Left ventricle myocardium superior (tissue), 1 donor: ENCODE measurements at regions not wholly inside any gene's neighbourhood (a gene's known extent, or its start where the extent isn't known, plus 50 kb on each side); places are given as distances from the start of the nearest gene placed in this dataset.
"Not testable (repeated sequence)": the region's sequence is repeated elsewhere in the genome, so short reads cannot be mapped to it uniquely, and the experiment has no call there.

Experiments
- ATAC-seq: fragments of 200-7000 bp; cut with Tn5 transposase; one replicate; pipeline ENCODE4 v1.9.1; 2020; ENCODE audit warnings: mild to moderate bottlenecking, moderate library complexity
- DNase-seq: peaks from one replicate; pipeline ENCODE4 v3.0.0-alpha.2; 2020
- intact Hi-C: fragments of 100-400 bp; cut with micrococcal nuclease; formaldehyde crosslinking; loops from one replicate; pipeline ENCODE4 v1.11.0; 2022
- donor health status: DM: no; HTN: yes; CAD: no; lungs with severe emphysema.

DNA sequence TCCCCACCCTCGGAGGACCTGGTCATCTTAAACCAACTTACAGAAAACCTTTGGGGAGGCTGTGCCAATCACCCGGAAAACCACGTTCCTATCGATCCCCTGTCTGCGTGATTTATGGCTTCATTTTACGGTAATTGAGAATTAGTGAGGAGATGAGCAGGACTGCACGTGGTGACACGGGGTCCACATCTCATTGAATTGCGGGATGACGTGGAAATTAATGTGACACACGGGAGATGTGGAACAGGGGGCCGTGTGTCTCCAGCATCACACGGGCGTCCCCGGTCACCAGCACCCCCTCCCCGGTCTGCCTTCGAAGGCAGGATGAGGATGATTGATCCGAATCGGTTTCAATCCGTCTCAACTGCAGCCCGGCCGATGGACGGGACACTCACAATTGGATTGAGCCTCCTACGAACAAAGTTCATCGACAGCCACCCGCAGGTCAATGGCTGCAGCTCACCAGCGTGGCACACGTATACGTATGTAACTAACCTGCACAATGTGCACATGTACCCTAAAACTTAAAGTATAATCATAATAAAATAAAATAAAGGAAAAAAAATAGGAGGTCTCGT, 160.3 kb downstream of the SHOX start:
- intact Hi-C loops: no loop called here
- DNase-seq (no peak), ATAC-seq (no peak)

DNA sequence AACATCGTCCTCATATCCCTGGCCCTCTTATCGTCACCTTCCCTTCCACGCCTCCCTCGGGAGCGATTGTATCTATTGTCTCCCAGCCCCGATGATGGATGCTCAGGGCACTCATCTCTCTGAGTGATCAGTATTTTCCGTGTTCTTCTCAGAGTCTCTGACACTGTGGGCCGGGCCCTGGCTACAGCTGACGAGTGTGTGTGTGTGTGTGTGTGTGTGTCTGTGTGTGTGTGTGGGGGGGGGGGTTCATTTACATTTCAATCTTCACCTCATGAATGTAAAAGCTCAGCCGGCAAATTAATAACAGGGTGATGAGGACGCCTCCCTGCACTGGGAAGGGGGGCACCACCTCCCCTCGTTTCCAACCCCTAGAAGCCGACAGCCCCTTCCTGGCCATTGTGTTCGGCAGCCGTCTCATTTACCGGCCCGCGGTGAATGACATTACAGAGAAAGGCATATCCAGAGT, 159.5 kb downstream of the SHOX start:
- intact Hi-C loops: no loop called here
- ATAC-seq (no peak), DNase-seq (no peak)

DNA sequence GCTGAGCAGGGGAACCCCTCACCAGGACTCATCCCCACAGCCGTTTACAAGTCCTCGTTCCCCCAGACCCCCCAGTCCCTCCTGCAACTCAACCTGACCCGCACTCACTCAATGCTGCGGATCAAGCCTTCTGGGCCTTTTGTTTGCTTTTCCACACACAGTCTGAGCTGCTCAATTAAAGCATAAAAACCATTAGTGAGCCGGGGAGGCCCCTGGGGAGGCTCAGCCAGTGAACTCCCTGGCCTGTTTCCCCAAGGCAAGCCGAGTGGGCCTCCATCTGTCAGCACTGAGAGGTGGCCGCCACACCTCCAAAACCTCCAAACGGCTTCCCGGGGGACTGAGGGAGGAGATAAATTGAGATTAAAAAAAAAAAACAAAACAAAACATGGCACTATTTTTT, 158.5 kb downstream of the SHOX start:
- intact Hi-C loops: no loop called here
- ATAC-seq (no peak), DNase-seq (no peak)

DNA sequence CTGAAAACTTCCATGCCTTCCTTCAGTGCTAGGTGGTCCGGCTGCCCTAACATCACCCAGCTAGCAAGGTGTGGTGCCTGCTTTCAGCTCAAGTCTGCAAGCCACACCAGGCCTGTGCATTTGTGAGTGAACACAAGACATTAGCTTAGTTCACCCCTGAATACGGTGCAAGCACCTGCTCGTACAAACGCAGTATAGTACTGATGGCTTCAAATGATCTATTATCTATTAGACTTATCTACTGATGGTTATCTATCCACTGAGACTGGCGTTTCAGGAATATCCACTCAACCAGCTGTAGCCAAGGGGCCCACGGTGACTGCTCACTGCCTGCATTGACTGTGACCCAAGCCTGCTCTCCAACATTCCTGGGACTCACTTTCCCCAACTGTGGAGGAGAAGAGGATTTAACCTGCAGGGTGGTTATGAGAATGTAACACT, 155.9 kb downstream of the SHOX start:
- intact Hi-C loops: no loop called here
- DNase-seq (no peak), ATAC-seq (no peak)

DNA sequence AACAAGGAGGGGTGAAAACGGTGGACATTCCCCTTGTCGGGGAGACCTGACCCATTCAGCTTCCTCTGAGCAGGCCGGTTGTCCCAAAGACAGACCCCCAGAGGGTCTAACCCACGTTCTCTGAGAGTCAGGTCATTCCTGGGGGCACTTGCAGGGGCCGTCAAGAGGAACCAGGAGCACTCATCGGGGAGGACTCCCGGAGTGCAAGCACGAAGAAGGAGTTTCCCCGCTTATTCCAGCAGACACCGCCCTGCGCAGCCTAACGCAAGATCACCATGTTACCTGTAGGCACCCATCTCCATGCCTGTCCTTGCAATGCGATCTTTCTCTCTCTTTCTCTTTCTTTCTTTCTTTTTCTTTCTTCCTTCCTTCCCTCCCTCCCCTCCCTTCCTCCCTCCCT, 154.2 kb downstream of the SHOX start:
- ATAC-seq: no peak
- intact Hi-C loops: no loop called here

DNA sequence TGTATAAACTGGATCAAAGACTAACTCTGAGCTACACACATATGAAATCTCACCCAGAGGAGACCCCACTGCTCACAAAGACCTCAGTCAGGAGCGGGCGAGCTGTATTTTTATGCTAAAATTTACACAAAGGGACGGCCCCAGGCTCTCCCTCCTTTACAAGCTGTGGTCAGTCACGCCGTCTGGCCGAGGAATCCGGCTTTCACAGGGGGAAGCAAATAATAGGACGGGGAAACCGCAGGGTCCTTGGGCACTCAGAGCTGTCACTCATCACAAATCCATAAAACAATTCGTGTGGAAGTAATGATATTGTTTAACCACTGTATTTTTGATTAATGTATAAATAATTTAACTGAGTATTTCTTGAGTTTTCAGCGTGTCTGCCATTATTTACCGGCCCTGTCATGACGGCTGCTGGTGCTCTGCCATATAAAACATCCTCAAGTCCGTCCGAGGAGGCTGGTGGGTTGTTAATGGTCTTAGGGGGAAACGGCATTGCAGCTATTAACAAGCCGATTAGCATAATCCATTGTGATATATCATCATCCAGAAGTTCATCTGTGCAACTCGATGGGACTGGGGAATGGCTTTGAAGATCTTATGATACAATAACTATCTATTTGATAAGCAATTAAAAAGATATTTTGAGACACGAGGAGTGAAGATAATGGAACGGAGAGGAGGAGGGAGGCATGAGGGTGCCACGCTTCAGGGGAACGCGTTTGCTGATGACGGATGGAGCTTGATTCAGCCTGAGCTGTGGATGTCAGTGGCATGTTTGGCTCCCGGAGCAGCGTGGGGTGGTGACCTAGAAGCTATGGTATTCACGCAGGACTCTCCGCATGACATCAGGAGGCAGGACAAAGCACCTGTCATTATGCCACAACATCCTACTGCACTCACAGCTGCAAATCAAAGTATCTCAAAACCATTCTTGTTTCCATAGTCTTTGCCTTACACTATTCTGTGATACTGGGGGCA, 150.9 kb downstream of the SHOX start:
- no peak for ATAC-seq

More for the DNA sequence above, 154.2 kb downstream of the SHOX start:
- no peak for DNase-seq

DNA sequence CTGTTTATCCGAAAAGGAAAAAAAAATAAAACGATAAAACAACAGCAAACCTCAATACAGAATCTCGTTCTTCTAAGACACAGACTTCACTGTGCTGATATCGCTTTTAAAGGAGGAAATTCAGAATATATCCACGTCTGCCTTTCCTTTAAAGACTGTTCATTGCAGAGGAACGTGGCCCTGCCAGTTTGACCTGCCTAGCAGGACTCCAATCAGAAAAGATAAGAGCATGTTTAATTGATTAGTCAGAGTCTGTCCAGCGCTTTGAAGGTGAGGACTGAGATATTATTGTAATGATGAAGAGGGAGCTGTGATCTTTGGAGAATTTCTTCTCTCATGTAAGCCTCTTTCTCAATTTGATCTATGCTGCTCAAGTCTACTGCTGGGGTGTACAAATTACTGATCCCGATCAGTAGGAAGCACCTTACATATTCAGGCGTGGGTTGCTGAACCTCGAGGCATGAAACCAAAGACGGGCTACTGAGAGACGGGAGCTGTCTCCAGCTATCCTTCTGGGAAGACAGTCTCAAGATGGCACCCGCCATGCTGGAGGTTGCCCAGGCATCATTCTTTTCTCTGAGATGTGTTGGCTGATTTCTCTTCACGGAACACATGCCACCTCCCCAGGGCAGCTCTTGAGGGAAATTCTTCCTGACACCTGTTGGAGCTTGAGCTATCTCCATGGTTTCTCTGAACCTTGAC, 146.1 kb downstream of the SHOX start:
- ATAC-seq (no peak), DNase-seq (no peak)
- intact Hi-C loops: no loop called here

More for the DNA sequence above, 150.9 kb downstream of the SHOX start:
- DNase-seq: no peak
- intact Hi-C loops: no loop called here

DNA sequence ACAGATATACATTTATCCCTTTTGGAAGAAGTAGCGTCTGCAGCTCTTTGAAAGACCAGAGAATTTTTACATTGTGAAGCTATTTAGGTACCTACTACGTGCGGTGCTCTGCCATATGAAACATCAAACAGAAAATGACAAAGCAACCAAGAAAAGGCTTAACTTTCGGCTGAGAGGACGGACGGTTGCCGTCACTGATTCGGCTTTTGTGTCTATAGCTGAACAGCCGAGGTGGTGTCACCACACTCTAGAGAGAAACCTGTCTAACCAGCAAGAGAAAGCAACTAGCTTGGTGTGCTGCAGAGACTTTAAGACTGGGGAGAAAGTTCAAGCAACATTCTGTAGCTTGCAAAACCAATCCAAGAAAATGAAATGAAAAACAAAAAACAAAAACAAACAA, 145.5 kb downstream of the SHOX start:
- ATAC-seq (no peak), DNase-seq (no peak)
- intact Hi-C loops: no loop called here

DNA sequence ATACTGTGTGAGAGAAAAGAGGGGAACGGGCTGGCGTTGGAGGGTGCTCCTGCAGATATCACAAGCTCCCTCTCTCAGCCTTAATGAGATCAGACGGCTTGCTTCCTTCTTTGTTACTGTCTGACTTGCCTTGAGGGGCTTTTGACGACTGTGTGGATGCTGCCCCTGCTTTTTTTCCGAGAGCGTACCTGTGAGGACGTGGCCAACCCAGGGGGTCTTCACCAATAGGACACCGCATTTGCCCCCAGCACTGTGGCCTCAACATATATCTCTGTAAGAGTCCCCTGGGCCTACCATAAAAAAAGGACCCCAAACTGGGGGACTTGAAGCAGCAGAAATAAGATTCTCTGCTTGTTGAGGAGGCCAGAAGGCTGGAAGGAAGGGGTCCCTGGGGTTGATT, 143.9 kb downstream of the SHOX start:
- intact Hi-C loops: no loop called here
- no peak for DNase-seq
- ATAC-seq: no peak

DNA sequence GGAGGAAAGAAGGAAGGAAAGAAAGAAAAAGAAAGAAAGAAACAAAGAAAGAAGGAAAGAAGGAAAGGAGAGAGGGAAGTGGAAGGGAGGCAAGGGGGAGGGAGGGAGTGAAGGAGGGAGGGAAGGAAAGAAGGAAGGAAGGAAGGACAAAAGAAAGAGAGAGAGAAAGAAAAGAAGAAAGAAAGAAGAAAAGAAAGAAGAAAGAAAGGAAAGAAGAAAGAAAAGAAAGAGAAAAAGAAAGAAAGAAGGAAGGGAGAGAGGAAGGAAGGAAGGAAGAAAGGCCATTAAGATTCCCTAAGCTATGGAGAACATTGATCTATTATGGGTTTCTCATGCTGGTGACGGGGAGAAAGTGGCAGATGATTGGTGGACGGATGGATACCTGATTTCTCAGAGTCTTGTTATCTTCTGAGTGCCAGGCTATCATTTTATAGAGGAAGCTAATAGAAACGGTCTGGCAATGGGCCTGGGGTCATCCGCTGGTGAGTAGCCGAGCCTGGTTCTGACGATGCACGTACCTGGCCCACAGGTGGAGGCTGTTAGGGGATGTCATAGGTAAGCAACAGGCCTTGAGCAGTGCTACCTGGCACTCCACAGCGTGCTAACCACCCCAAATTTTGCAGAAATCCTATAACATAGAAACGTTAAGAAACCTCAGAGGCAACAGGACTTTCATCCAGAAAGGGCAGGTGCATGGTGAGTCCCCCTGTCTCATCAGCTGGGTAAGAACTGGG, 142.9 kb downstream of the SHOX start:
- ATAC-seq (no peak), DNase-seq (no peak)
- intact Hi-C loops: no loop called here

DNA sequence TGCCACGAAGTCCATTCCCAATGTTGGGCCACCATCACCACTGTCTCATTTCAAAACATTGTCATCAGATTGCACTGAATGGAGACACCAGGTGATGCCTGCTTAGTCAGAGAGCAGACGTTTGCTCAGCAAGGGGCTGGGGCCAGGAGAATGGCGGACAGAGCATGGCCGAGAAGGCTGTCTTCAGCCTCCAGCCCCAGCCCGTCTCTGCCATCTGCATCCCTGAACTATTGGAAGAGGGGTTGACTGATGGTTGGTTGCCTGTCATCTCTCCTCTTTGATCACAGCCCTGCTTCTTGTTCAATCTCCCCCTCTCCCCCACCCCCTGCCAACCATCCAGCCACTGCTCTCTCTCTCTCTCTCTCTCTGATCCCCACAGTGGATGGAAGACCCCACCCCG, 140.9 kb downstream of the SHOX start:
- no peak for DNase-seq
- intact Hi-C loops: no loop called here
- ATAC-seq: no peak

DNA sequence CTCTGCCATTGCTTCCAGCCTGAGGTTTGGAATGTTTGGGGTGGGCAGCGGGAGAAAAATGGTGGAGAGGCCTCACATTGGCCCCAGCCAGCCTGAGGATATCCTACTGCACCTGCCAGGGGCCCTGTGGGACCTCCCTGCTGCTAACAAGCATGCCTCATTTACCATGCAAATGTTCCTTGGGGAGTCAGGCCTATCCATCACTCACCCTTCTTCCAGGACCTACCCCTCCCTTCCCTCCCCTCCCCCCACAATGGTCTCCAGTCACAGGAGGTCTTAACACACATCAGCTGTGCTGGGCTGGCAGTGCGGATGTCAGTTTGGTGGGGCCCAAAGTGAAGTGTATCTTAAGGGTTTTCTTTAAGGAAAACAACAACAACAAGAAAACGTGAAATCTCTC, 139.2 kb downstream of the SHOX start:
- ATAC-seq (no peak), DNase-seq (no peak)
- intact Hi-C loops: no loop called here

DNA sequence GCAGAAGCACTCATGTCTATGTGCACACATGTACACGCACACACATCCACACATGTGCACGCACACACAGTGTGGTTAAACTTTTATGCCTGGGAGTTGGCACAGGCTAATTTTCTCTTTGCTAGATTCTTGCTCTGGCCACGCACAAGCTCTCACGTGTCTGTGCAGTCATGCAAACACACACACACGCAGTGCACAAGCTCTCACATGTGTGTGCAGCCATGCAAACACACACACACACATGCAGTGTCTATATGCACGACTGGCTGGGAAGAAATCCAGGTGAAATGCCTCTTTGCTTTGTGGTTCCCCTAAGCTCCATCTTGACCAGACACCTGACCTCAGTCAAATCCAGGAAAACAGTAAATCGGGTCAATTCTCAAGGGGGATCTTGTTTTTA, 138.0 kb downstream of the SHOX start:
- DNase-seq (no peak), ATAC-seq (no peak)
- intact Hi-C loops: no loop called here

DNA sequence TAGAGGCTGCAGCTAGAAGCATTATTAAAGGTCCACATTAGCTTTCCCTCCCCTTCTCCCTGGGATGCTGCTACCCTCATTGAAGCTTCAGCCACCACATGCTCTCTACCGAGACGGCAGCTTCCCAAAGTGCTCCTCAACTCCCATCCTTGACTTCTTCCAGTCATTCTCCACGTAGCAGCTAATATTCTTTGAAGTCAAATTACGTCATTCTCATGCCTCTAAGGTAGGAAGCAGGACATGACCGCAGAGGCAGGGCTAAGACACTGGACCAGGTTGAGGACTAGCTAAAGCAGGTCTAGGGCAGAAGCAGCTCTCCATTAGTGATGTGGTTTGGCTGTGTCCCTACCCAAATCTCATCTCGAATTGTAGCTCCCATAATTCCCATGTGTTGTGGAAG, 128.3 kb downstream of the SHOX start:
- DNase-seq: no peak
- intact Hi-C loops: no loop called here
- no peak for ATAC-seq

DNA sequence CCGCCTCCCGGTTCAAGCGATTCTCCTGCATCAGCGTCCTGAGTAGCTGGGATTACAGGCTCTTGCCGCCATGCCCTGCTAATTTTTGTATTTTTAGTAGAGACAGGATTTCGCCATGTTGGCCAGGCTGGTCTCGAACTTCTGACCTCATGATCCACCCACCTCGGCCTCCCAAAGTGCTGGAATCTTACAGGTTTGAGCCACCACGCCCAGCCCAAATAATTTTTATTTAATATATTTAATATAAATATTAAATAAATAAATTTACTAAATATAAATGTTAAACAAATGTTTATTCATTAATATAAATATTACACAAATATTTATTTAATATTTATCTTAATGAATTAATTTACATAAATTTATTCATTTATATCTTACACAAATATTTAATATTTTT, 120.2 kb downstream of the SHOX start:
- no peak for DNase-seq
- no peak for ATAC-seq
- intact Hi-C loops: no loop called here

DNA sequence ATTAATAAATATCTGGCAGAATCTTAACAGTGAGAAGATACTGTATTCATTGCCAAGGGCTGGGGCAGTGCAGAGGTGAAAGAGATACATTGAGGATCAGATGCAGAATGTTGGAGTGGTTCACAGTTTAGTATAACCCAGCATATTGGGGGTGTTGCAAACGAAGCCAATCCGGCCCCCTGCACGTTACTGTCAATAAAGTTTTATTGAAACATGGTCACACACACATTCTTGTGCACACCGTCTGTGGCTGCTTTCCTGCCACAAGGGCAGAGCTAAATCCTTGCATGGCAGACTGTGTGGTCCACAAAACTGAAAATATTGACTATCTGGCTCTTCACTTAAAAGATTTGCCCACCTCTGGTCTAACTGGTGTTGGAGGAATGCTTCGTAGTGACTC, 119.7 kb downstream of the SHOX start:
- DNase-seq (no peak), ATAC-seq (no peak)
- intact Hi-C loops: no loop called here

DNA sequence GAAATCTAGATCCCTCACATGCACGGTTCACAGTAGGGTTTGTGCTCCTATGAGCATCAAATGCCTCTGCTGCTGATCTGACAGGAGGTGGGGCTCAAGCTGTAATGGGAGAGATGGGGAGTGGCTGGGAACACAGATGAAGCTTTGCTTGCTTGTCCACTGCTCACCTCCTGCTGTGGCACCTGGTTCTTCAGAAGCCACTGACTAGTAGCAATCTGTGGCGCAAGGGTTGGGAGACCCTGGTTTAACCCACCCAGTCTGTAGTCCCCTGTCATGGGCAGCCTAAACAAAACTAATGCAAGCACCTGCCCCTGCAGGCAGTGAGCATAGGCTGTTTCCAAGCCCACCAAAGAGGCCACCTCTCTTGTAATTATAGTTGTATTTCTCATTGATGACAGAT, 116.6 kb downstream of the SHOX start:
- DNase-seq: no peak
- ATAC-seq: no peak

DNA sequence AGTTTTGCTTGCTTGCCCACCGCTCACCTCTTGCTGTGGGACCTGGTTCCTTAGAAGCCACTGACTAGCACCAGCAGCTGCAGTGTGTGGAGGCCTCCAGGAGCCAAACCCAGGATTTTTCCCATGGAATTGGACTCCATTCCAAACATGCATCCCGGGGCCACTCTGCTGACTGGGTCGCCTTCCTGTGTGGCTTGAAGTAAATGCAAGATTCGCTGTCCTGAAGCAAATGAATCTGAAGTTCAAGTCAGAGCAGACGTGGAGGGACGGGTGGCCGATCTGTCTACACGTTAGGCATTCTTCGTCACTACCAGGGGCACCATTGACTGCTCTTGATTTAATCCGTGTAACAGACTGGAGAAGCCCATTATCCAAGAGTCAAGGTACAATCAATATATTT, 109.0 kb downstream of the SHOX start:
- intact Hi-C loops: no loop called here
- no peak for ATAC-seq

More for the DNA sequence above, 116.6 kb downstream of the SHOX start:
- intact Hi-C loops: no loop called here

DNA sequence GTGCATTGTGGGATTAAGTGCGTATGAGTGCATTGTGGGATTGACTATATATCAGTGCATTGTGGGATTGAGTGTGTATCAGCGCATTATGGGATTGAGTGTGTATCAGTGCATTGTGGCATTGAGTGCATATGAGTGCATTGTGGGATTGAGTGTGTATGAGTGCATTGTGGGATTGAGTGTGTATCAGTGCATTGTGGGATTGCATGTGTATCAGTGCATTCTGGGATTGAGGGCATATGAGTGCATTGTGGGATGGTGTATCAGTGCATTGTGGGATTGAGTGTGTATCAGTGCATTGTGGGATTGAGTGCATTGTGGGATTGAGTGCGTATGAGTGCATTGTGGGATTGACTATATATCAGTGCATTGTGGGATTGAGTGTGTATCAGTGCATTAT, 106.4 kb downstream of the SHOX start:
- DNase-seq, ATAC-seq, intact Hi-C loops: not testable (repeated sequence)

More for the DNA sequence above, 109.0 kb downstream of the SHOX start:
- DNase-seq: no peak
